B cell (primary cell): ENCODE measurements at regions not wholly inside any gene's neighbourhood (a gene's known extent, or its start where the extent isn't known, plus 50 kb on each side); places are given as distances from the start of the nearest gene placed in this dataset.

ENCODE experiments used
- ATAC-seq: fragments of 200-7000 bp; cut with Tn5 transposase; one replicate; pipeline ENCODE4 v1.10.0; 2021; ENCODE audit warnings: low read depth, mild to moderate bottlenecking, moderate number of reproducible peaks, moderate library complexity
- CTCF ChIA-PET: fragments of 350-600 bp; sonication (Branson Sonifier 250); formaldehyde crosslinking; loops from one replicate; lab custom pipeline; 2021; ENCODE audit warnings: antibody characterized with exemption, inconsistent platforms; lab: Charles Lee
- POLR2A ChIA-PET: fragments of 350-600 bp; sonication (Branson Sonifier 250); formaldehyde crosslinking; loops from one replicate; lab custom pipeline; 2021; ENCODE audit warnings: antibody characterized with exemption; lab: Charles Lee
- DNase-seq: peaks from one replicate; pipeline ENCODE4 v3.0.0; 2013
- H2AFZ ChIP-seq: 2 replicates; pipeline ENCODE4 v1.6.1; 2012; ENCODE audit warnings: mild to moderate bottlenecking, low read depth, low read length; ENCODE audit not compliant: insufficient read depth, poor library complexity, severe bottlenecking
- H3K27ac ChIP-seq, 2 donors: 1 replicate in 1 of 2; 2 replicates in 1 of 2; pipeline ENCODE4 v1.5.1; 2012 to 2013; ENCODE audit warnings: low read length in 2 of 2, mild to moderate bottlenecking in 2 of 2, moderate library complexity in 1 of 2
- H3K27me3 ChIP-seq, 4 experiments: fragments of 200-600 bp in 1 of 4; sonication (generic) in 1 of 4; replicated peaks in 1 of 4; 1 replicate in 2 of 4; 2 replicates in 2 of 4; pipeline versions ENCODE4 v1.6.1 to v1.7.0; 2013 to 2016; ENCODE audit warnings: low read length in 3 of 4, mild to moderate bottlenecking in 2 of 4, mixed read lengths in 1 of 4, moderate library complexity in 1 of 4; ENCODE audit not compliant: insufficient read depth in 4 of 4, control insufficient read depth in 3 of 4; ENCODE audit errors: control extremely low read depth in 1 of 4
- H3K36me3 ChIP-seq, 2 experiments: replicated peaks in 1 of 2; 1 replicate in 1 of 2; 2 replicates in 1 of 2; pipeline versions ENCODE4 v1.6.1 to v1.7.1; 2013; ENCODE audit warnings: low read length in 1 of 2; ENCODE audit not compliant: insufficient read depth in 2 of 2, control insufficient read depth in 1 of 2; ENCODE audit errors: control extremely low read depth in 1 of 2, extremely low read depth in 1 of 2
- H3K4me1 ChIP-seq, 2 donors: fragments of 200-600 bp in 1 of 2; sonication (generic) in 1 of 2; 1 replicate in 1 of 2; 2 replicates in 1 of 2; pipeline versions ENCODE4 v1.5.1 to v1.6.1; 2013 to 2017; ENCODE audit warnings: low read length in 2 of 2; ENCODE audit not compliant: control insufficient read depth in 2 of 2, insufficient read depth in 2 of 2
- H3K4me2 ChIP-seq: replicated peaks from 2 replicates; pipeline ENCODE3; 2012; ENCODE audit warnings: mild to moderate bottlenecking, low read depth, low read length; ENCODE audit not compliant: poor library complexity, severe bottlenecking
- H3K4me3 ChIP-seq, 5 experiments: fragments of 200-600 bp in 1 of 5; sonication (generic) in 1 of 5; 1 replicate in 3 of 5; 2 replicates in 2 of 5; pipeline versions ENCODE4 v1.5.1 to v1.7.0; 2011 to 2016; ENCODE audit warnings: low read length in 4 of 5, mild to moderate bottlenecking in 4 of 5, low read depth in 2 of 5, control low read depth in 1 of 5, moderate library complexity in 1 of 5; ENCODE audit not compliant: insufficient read depth in 1 of 5; ENCODE audit errors: control extremely low read depth in 1 of 5, extremely low read depth in 1 of 5
- H3K79me2 ChIP-seq: fragments of 200-600 bp; sonication (generic); one replicate; pipeline ENCODE4 v1.6.0; 2016; ENCODE audit warnings: low read length; ENCODE audit not compliant: control insufficient read depth, insufficient read depth
- H3K9ac ChIP-seq: fragments of 200-600 bp; sonication (generic); 2 replicates; pipeline ENCODE4 v1.6.1; 2017; ENCODE audit warnings: mild to moderate bottlenecking, low read length, moderate library complexity
- H3K9me3 ChIP-seq, 3 donors: one replicate each; pipeline versions ENCODE4 v1.6.1 to v1.7.1; 2013; ENCODE audit warnings: low read length in 2 of 3; ENCODE audit not compliant: control insufficient read depth in 2 of 3, insufficient read depth in 1 of 3; ENCODE audit errors: control extremely low read depth in 1 of 3
- H4K20me1 ChIP-seq: 2 replicates; pipeline ENCODE4 v1.6.0; 2012; ENCODE audit warnings: mild to moderate bottlenecking, low read length; ENCODE audit not compliant: insufficient read depth, control insufficient read depth, poor library complexity, severe bottlenecking
- H3K27ac Mint-ChIP-seq: one replicate; pipeline ENCODE4 v1.8.0; 2021; ENCODE audit warnings: mixed read lengths
- H3K27me3 Mint-ChIP-seq: one replicate; pipeline ENCODE4 v1.8.0; 2021; ENCODE audit warnings: mixed read lengths
- H3K4me1 Mint-ChIP-seq: one replicate; pipeline ENCODE4 v1.8.0; 2021; ENCODE audit warnings: mixed read lengths
- H3K4me3 Mint-ChIP-seq: one replicate; pipeline ENCODE4 v1.8.0; 2021; ENCODE audit warnings: mixed read lengths
- H3K9me3 Mint-ChIP-seq: one replicate; pipeline ENCODE4 v1.8.0; 2022; ENCODE audit warnings: mixed read lengths; ENCODE audit not compliant: insufficient read depth
- EZH2 ChIP-seq: IDR thresholded peaks from 2 replicates; pipeline ENCODE4 v1.6.1; 2012; ENCODE audit warnings: borderline replicate concordance, low read depth, mild to moderate bottlenecking, moderate library complexity, low read length; ENCODE audit not compliant: insufficient read depth, poor library complexity, severe bottlenecking
- WGBS: methylation state at CpG from one replicate; pipeline ENCODE4 v1.1.5; 2013; ENCODE audit warnings: missing lambda C conversion rate; ENCODE audit not compliant: insufficient coverage; 5-methylcytosine and 5-hydroxymethylcytosine counted together
- intact Hi-C: fragments of 100-400 bp; cut with micrococcal nuclease; formaldehyde crosslinking; loops from one replicate; pipeline ENCODE4 v1.10.0; 2022
- TF ChIP-seq, protein P1 (sequence below): fragments of 200-600 bp; IDR thresholded peaks from one replicate; pipeline ENCODE4 v1.8.0; 2022; ENCODE audit warnings: antibody characterized with exemption, mild to moderate bottlenecking

DNA sequence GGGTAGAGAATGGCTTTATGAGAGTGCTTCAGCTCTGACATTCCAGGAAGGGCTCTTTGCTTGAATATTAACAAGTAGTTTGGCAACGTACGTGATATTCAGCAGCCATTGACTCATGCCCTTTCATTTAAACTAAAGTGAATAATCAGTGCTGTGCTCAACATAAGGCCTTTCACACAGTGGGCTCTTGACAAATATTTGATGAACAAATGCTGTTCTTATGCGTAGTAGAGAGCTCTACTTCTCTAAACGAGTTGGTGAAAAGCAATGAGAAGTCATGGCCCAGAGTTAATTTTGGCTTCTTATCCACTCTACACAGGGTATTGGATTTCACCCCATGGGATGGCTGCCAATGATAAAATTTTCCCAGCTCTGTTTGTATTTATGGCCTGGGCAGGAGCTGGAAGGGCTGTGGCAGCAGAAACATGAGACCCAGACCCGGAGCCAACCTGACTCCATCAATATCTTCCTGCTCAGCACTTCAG is 338.9 kb downstream of the CCDC85A start:
- no peaks in the 10 kb centered on the region for H3K9me3 ChIP-seq
- no peaks in the 10 kb centered on the region for H3K27me3 Mint-ChIP-seq
- TF ChIP-seq, protein P1, sequence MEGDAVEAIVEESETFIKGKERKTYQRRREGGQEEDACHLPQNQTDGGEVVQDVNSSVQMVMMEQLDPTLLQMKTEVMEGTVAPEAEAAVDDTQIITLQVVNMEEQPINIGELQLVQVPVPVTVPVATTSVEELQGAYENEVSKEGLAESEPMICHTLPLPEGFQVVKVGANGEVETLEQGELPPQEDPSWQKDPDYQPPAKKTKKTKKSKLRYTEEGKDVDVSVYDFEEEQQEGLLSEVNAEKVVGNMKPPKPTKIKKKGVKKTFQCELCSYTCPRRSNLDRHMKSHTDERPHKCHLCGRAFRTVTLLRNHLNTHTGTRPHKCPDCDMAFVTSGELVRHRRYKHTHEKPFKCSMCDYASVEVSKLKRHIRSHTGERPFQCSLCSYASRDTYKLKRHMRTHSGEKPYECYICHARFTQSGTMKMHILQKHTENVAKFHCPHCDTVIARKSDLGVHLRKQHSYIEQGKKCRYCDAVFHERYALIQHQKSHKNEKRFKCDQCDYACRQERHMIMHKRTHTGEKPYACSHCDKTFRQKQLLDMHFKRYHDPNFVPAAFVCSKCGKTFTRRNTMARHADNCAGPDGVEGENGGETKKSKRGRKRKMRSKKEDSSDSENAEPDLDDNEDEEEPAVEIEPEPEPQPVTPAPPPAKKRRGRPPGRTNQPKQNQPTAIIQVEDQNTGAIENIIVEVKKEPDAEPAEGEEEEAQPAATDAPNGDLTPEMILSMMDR: no peak
- TF ChIP-seq EZH2: no peak

DNA sequence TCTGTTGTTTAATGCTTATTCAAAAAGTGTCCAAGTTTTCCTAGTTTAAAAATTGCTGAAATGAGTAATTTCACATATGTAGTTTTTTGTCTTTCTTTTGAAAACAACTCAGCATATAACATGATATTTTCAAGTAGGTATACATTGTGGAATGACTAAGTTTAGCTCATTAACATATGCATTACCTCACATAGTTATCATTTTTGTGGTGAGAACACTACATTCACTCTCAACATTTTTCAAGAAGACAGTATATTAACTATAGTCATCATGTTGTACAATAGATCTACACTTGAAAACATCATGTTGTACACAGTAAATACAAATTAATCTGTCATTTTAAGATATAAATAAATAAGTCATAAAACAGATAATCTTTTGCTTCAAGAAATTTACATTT is 340.0 kb downstream of the CCDC85A start:
- H3K27me3 ChIP-seq: no peaks in the 10 kb centered on the region
- H3K36me3 ChIP-seq: no peaks in the 10 kb centered on the region
- no peak overlapping the region for H2AFZ ChIP-seq
- no peaks in the 10 kb centered on the region for H3K4me1 ChIP-seq
- H4K20me1 ChIP-seq: no peaks in the 10 kb centered on the region
- TF ChIP-seq EZH2: no peak
- TF ChIP-seq, protein P1: no peak
- ChIA-PET CTCF (no interaction called here), POLR2A (no interaction called here)
- intact Hi-C loops: no loop called here
- no peaks in the 10 kb centered on the region for H3K79me2 ChIP-seq
- no peak overlapping the region for H3K9ac ChIP-seq
- no peak overlapping the region for H3K4me3 ChIP-seq
- Mint-ChIP-seq H3K4me3 (no peak overlapping the region), H3K9me3 (no peaks in the 10 kb centered on the region), H3K27ac (no peak overlapping the region), H3K27me3 (no peaks in the 10 kb centered on the region), H3K4me1 (no peaks in the 10 kb centered on the region)
- no peaks in the 10 kb centered on the region for H3K9me3 ChIP-seq
- no peak overlapping the region for H3K4me2 ChIP-seq
- ATAC-seq: no peak
- no peak overlapping the region for H3K27ac ChIP-seq
- DNase-seq: no peak

More for the DNA sequence above, 338.9 kb downstream of the CCDC85A start:
- no peak overlapping the region for H3K4me3 ChIP-seq
- no peaks in the 10 kb centered on the region for H3K79me2 ChIP-seq
- H4K20me1 ChIP-seq: no peaks in the 10 kb centered on the region
- H3K27ac Mint-ChIP-seq: no peak overlapping the region
- 67% methylated on average over 2 of the region's 5 CpGs for whole genome bisulfite sequencing
- H3K27me3 ChIP-seq: no peaks in the 10 kb centered on the region
- H3K4me2 ChIP-seq: no peak overlapping the region
- no peak overlapping the region for H2AFZ ChIP-seq
- no peaks in the 10 kb centered on the region for H3K9me3 Mint-ChIP-seq
- POLR2A ChIA-PET: no interaction called here
- H3K4me1 Mint-ChIP-seq: no peaks in the 10 kb centered on the region
- DNase-seq (no peak), ATAC-seq (no peak)
- no peak overlapping the region for H3K4me3 Mint-ChIP-seq
- intact Hi-C loops: no loop called here
- H3K27ac ChIP-seq: no peak overlapping the region
- CTCF ChIA-PET: no interaction called here
- no peaks in the 10 kb centered on the region for H3K36me3 ChIP-seq
- H3K4me1 ChIP-seq: no peaks in the 10 kb centered on the region
- no peak overlapping the region for H3K9ac ChIP-seq
